Kasumi-1 (cell line): ENCODE measurements at regions not wholly inside any gene's neighbourhood (a gene's known extent, or its start where the extent isn't known, plus 50 kb on each side); places are given as distances from the start of the nearest gene placed in this dataset.

Experiments
- DNase-seq, 2 experiments: peaks; one replicate each; lab custom pipeline; 2025; lab: John Stamatoyannopoulos, UW

- no peak for DNase-seq
These were observed 64.5 kb upstream of the B3GAT1 start for GRCh38 chr11:134476435-134477021.

DNA sequence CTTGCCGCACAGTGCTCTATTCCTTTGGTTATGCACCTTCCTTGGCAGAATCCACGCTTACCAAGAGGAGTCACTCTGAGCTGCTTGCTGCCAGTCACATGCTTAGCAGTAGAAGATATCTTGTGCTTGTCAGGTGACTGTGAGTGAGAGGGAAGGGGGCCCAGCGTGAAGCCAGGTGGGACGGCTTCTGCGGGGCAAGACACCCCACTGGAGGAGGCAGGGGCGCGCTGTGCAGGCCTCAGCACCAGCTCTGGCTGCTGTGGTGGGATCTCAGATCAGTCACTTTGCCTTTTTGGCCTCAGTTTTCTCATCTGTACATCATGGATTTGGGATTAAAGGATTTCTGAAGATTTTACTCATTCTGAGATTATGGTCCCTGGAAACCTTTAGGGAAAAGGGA lies 63.9 kb upstream of the B3GAT1 start:
- no peak for DNase-seq

DNA sequence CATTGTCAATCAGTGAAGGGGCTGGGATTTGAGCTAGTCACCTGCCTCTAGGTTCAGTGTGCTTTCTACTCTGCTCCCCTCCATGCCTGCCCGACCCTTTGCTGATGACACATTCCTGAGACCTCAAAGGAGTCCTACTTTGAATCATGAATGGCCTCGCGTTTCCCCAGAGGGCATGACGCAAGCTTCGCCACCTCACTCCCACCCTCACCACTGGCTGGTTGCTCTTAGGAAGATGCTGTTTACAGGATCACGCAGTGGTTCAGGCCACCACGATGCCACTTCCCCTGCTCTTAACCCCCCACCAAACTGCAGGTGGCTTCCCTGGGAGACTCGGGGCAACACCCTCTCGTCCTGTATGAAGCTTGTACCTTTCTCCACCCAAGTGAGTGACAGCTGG lies 62.9 kb upstream of the B3GAT1 start:
- DNase-seq: no peak

- DNase-seq: no peak
These were observed 62.2 kb upstream of the B3GAT1 start for GRCh38 chr11:134474070-134474860.

GRCh38 chr11:134471716-134472455 lies 59.8 kb upstream of the B3GAT1 start:
- DNase-seq: no peak

GRCh38 chr11:134471087-134471715 lies 59.2 kb upstream of the B3GAT1 start:
- no peak for DNase-seq

GRCh38 chr11:134470238-134470637 lies 58.2 kb upstream of the B3GAT1 start:
- DNase-seq: no peak

DNA sequence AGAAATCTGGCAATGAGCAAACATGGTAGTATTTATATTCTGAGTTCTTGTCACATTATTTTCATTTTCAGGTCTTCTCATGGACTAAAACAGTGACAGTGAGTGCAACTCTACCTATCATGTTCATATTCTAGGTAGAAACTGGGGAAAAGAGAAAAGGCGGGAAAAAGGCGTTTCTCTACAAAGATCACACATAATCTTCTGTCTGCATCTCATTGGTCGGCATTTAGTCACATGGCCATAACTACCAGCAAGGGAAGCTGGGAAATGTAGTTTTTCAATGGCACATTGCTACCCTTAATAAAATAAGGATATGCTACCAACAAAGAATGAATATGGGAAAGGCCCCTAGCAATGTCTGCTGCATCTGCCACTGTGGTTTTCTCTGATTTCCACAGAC lies 57.6 kb upstream of the B3GAT1 start:
- DNase-seq: no peak

DNA sequence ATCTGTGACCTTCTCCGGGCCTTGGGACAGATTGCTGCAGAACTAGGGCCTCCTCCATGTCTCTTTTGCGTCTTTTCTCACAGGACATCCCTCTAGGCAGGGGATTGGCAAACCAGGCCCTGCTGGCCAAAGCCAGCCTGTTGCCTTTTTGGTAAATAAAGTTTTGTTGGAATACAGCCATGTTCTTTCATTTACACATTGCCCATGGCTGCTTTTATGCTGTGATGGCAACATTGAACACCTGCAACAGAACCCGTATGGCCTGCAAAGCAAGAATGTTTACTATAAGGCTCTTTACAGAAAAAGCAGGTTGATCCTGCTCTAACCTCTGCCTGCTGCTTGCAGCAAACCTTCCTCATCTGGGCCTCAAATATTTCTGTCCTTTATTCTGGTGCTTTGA lies 56.8 kb upstream of the B3GAT1 start:
- no peak for DNase-seq

GRCh38 chr11:134468081-134468668 lies 56.1 kb upstream of the B3GAT1 start:
- no peak for DNase-seq

DNA sequence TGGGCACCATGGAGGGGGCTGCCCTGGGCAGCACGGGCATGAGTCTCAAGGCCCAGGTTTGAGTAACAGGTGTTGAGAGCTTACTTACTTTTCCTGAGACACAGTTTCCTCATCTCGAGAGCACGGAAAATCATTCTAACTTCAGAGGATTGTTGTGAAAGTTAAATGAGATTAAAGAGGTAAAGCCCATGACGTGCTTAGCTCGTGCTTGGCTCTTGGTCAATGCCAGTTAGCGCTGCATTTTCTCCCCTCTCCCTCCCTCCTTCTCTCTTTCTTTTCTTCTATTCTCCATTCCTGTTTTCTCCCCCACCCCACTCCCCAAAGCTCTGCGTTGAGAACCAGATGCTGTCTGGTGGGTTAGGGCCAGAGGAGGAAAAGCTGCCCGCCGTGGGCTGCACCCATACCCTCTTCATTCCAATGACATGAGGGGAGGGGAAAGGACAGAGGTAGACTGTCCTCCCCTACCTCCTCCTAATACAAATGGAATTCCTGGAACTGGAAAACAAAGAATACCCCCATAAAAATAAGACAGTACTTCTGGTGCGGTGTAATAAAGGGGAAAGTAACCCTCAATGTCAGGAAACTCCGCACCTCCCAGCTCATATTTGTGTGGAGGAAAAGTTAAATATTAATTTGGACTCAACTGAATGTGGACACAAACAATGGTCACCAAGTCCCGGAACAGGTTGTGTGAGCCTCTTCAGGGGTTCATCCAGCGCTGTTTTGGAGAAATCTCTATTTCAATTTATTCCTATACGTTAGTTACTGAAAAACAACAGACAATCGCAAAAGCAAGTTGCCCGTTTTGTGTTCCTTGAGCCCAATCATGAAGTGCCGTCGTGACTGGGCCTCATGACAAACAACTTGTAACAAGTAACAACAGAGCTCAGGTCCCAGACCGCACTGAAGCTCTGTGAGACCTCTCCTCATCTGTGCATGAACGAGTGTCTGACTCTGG lies 54.8 kb upstream of the B3GAT1 start:
- no peak for DNase-seq

GRCh38 chr11:134466156-134466555 lies 54.1 kb upstream of the B3GAT1 start:
- DNase-seq: no peak

GRCh38 chr11:134464981-134465730 lies 53.1 kb upstream of the B3GAT1 start:
- no peak for DNase-seq

- DNase-seq: no peak
These were observed 52.2 kb upstream of the B3GAT1 start for GRCh38 chr11:134464196-134464595.

DNA sequence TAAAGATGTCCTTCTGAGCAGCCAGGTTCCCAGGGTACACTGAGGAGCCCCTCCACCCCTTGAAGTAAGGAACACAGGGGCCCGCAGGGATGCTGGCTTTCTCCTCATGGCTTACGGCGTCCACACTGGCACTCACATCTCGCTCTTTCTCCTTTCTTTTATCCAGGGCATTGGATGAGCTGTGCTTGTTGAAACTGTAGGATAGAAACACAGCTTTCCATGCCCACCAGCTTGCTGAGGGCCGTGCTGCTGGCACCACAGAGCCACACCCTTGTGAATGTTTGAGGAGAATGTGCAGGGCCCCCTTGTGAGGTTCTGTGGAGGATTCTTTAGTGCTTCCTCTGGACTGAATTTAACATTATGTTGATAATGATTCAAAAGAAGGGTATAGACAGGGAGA lies 51.7 kb upstream of the B3GAT1 start:
- DNase-seq: no peak
